A673 (cell line): ENCODE measurements at regions not wholly inside any gene's neighbourhood (a gene's known extent, or its start where the extent isn't known, plus 50 kb on each side); places are given as distances from the start of the nearest gene placed in this dataset.

ENCODE experiments used
- EZH2 ChIP-seq: fragments of 200-600 bp; sonication (generic); IDR thresholded peaks from 2 replicates; pipeline ENCODE4 v1.6.1; 2017; ENCODE audit warnings: borderline replicate concordance, low read depth, mild to moderate bottlenecking, mixed read lengths, antibody characterized with exemption, low read length; ENCODE audit not compliant: poor library complexity, severe bottlenecking
- TF ChIP-seq, protein P1 (sequence below): fragments of 300-800, 200-600 bp; sonication (generic); conservative IDR thresholded peaks from 2 replicates; pipeline ENCODE4 v1.5.1; 2017; ENCODE audit warnings: low read depth, mild to moderate bottlenecking, antibody characterized with exemption, low read length, moderate library complexity, mixed read lengths

DNA sequence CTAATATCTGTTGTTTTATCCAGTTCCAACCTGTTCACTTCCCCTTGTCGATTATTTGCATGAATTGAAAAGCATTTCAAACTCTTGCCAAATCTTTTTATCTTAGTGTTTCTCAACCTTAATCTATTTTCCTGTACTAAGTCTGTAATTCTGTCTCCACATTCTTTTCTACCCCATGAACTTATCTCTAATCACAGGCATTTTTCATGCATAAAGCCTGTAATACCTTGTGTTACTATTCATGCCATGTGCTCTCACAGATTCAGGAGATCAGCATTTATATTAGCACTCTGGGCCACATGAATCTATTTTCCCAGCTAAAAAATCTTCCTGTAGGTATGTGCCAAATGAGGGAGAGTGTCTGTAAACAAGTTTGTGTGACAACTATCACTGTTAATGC, 1360.9 kb downstream of the STIM2 start:
- TF ChIP-seq, protein P1, sequence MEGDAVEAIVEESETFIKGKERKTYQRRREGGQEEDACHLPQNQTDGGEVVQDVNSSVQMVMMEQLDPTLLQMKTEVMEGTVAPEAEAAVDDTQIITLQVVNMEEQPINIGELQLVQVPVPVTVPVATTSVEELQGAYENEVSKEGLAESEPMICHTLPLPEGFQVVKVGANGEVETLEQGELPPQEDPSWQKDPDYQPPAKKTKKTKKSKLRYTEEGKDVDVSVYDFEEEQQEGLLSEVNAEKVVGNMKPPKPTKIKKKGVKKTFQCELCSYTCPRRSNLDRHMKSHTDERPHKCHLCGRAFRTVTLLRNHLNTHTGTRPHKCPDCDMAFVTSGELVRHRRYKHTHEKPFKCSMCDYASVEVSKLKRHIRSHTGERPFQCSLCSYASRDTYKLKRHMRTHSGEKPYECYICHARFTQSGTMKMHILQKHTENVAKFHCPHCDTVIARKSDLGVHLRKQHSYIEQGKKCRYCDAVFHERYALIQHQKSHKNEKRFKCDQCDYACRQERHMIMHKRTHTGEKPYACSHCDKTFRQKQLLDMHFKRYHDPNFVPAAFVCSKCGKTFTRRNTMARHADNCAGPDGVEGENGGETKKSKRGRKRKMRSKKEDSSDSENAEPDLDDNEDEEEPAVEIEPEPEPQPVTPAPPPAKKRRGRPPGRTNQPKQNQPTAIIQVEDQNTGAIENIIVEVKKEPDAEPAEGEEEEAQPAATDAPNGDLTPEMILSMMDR, result no peak
- TF ChIP-seq EZH2, result no peak
